CD14-positive monocyte (primary cell): ENCODE measurements at regions not wholly inside any gene's neighbourhood (a gene's known extent, or its start where the extent isn't known, plus 50 kb on each side); places are given as distances from the start of the nearest gene placed in this dataset.

ENCODE experiments used
- DNase-seq, 3 donors: peaks; one replicate each; pipeline ENCODE4 v3.0.0-alpha.2; 2011 to 2022
- H2AFZ ChIP-seq: 2 replicates; pipeline ENCODE4 v1.6.0; 2012; ENCODE audit warnings: mild to moderate bottlenecking, low read depth, low read length, inconsistent platforms; ENCODE audit not compliant: insufficient read depth, poor library complexity, severe bottlenecking
- H3K27ac ChIP-seq, 2 donors: 1 replicate in 1 of 2; 2 replicates in 1 of 2; pipeline ENCODE4 v1.5.1; 2012 to 2013; ENCODE audit warnings: low read length in 2 of 2, control low read depth in 1 of 2, inconsistent platforms in 1 of 2, low read depth in 1 of 2, mild to moderate bottlenecking in 1 of 2
- H3K27me3 ChIP-seq, 2 donors: one replicate each; pipeline versions ENCODE4 v1.6.0 to v1.6.1; 2011 to 2013; ENCODE audit warnings: low read length in 2 of 2; ENCODE audit not compliant: control insufficient read depth in 2 of 2, insufficient read depth in 2 of 2
- H3K36me3 ChIP-seq, 2 donors: replicated peaks in 1 of 2; 1 replicate in 1 of 2; 2 replicates in 1 of 2; pipeline versions ENCODE4 v1.5.1 to v1.6.1; 2012 to 2013; ENCODE audit warnings: low read length in 2 of 2, control low read depth in 1 of 2, inconsistent platforms in 1 of 2, mild to moderate bottlenecking in 1 of 2; ENCODE audit not compliant: insufficient read depth in 2 of 2, control insufficient read depth in 1 of 2
- H3K4me1 ChIP-seq, 2 donors: 1 replicate in 1 of 2; 2 replicates in 1 of 2; pipeline versions ENCODE4 v1.5.1 to v1.6.1; 2012 to 2013; ENCODE audit warnings: low read length in 2 of 2, control low read depth in 1 of 2, inconsistent platforms in 1 of 2, mild to moderate bottlenecking in 1 of 2, moderate library complexity in 1 of 2; ENCODE audit not compliant: insufficient read depth in 2 of 2, control insufficient read depth in 1 of 2
- H3K4me2 ChIP-seq: replicated peaks from 2 replicates; pipeline ENCODE3; 2012; ENCODE audit warnings: low read length, moderate library complexity, mild to moderate bottlenecking; ENCODE audit not compliant: poor library complexity, severe bottlenecking; ENCODE audit errors: extremely low read depth
- H3K4me3 ChIP-seq, 3 experiments: fragments of 200-600 bp in 1 of 3; sonication (generic) in 1 of 3; replicated peaks in 1 of 3; 1 replicate in 2 of 3; 2 replicates in 1 of 3; pipeline ENCODE4 v1.5.1; 2011 to 2013; ENCODE audit warnings: low read length in 3 of 3, mild to moderate bottlenecking in 3 of 3, control low read depth in 2 of 3, low read depth in 2 of 3, inconsistent platforms in 1 of 3, moderate library complexity in 1 of 3
- H3K79me2 ChIP-seq: 2 replicates; pipeline ENCODE4 v1.6.0; 2012; ENCODE audit warnings: mild to moderate bottlenecking, control low read depth, inconsistent platforms, low read length, moderate library complexity; ENCODE audit not compliant: insufficient read depth
- H3K9ac ChIP-seq: 2 replicates; pipeline ENCODE4 v1.6.0; 2017; ENCODE audit warnings: low read length, mild to moderate bottlenecking; ENCODE audit not compliant: insufficient read depth, poor library complexity, severe bottlenecking
- H3K9me3 ChIP-seq, 2 donors: replicated peaks in 1 of 2; 1 replicate in 1 of 2; 2 replicates in 1 of 2; pipeline versions ENCODE4 v1.5.1 to v1.6.1; 2012 to 2013; ENCODE audit warnings: low read length in 2 of 2, control low read depth in 1 of 2; ENCODE audit not compliant: control insufficient read depth in 1 of 2, insufficient read depth in 1 of 2
- H4K20me1 ChIP-seq: 2 replicates; pipeline ENCODE4 v1.6.0; 2012; ENCODE audit warnings: mild to moderate bottlenecking, low read length, control low read depth, moderate library complexity; ENCODE audit not compliant: insufficient read depth
- H3K27ac Mint-ChIP-seq, 7 donors: one replicate each; pipeline ENCODE4 v1.8.0; 2020; ENCODE audit warnings: mild to moderate bottlenecking in 7 of 7, mixed read lengths in 7 of 7, moderate library complexity in 6 of 7, inconsistent platforms in 2 of 7
- H3K27me3 Mint-ChIP-seq, 3 donors: one replicate each; pipeline ENCODE4 v1.8.0; 2021 to 2022; ENCODE audit warnings: low read depth in 3 of 3, mild to moderate bottlenecking in 3 of 3, mixed read lengths in 3 of 3, moderate library complexity in 3 of 3, inconsistent platforms in 1 of 3
- H3K36me3 Mint-ChIP-seq, 2 donors: one replicate each; pipeline ENCODE4 v1.8.0; 2020; ENCODE audit warnings: mixed read lengths in 2 of 2, inconsistent platforms in 1 of 2, mild to moderate bottlenecking in 1 of 2
- H3K4me1 Mint-ChIP-seq: one replicate; pipeline ENCODE4 v1.8.0; 2020; ENCODE audit warnings: mild to moderate bottlenecking, mixed read lengths
- H3K4me3 Mint-ChIP-seq, 2 donors: one replicate each; pipeline ENCODE4 v1.8.0; 2020; ENCODE audit warnings: mild to moderate bottlenecking in 2 of 2, mixed read lengths in 2 of 2, moderate library complexity in 1 of 2
- H3K9me3 Mint-ChIP-seq, 7 donors: one replicate each; pipeline ENCODE4 v1.8.0; 2020 to 2022; ENCODE audit warnings: mixed read lengths in 7 of 7, mild to moderate bottlenecking in 6 of 7, moderate library complexity in 6 of 7, inconsistent platforms in 2 of 7
- CTCF ChIP-seq: fragments of 200-600 bp; IDR thresholded peaks from one replicate; pipeline ENCODE4 v1.8.0; 2022; ENCODE audit warnings: antibody characterized with exemption, mild to moderate bottlenecking
- WGBS: methylation state at CpG from one replicate; pipeline ENCODE4 v1.1.5; 2013; ENCODE audit warnings: missing lambda C conversion rate; ENCODE audit not compliant: insufficient coverage; 5-methylcytosine and 5-hydroxymethylcytosine counted together
- intact Hi-C, 2 donors: fragments of 100-400 bp; cut with micrococcal nuclease; formaldehyde crosslinking; loops; one replicate each; pipeline versions ENCODE4 v1.15.0 to v1.15.1; 2023

- Mint-ChIP-seq H3K4me3 (no peak overlapping the region), H3K9me3 (peaks cover 0 to 5% (median 2%) of the 10 kb centered on the region in 7 donors), H3K27me3 (peaks cover 0 to 2% (median 0%) of the 10 kb centered on the region in 3 donors), H3K4me1 (no peaks in the 10 kb centered on the region), H3K27ac (no peak overlapping the region), H3K36me3 (no peaks in the 10 kb centered on the region)
- H3K27me3 ChIP-seq, result no peaks in the 10 kb centered on the region
- H3K4me3 ChIP-seq, result no peak overlapping the region
- H3K9me3 ChIP-seq, result no peaks in the 10 kb centered on the region
- H3K9ac ChIP-seq, result no peak overlapping the region
- no peaks in the 10 kb centered on the region for H4K20me1 ChIP-seq
- H3K4me2 ChIP-seq, result no peak overlapping the region
- H2AFZ ChIP-seq, result no peak overlapping the region
- H3K36me3 ChIP-seq, result no peaks in the 10 kb centered on the region
- H3K27ac ChIP-seq, result no peak overlapping the region
- no peaks in the 10 kb centered on the region for H3K79me2 ChIP-seq
- no peaks in the 10 kb centered on the region for H3K4me1 ChIP-seq
- WGBS, result no CpG with 5 or more reads among the region's 1 CpG
- DNase-seq, result no peak
- intact Hi-C loops, result no loop called here
- TF ChIP-seq CTCF, result no peak
These were observed 432.5 kb upstream of the C9orf72 start for GRCh38 chr9:28005779-28006178.

- no peak for DNase-seq
- TF ChIP-seq CTCF, result no peak
- no peaks in the 10 kb centered on the region for H3K9me3 ChIP-seq
- H3K4me1 ChIP-seq, result no peaks in the 10 kb centered on the region
- no peaks in the 10 kb centered on the region for H3K4me1 Mint-ChIP-seq
- no peak overlapping the region for H3K9ac ChIP-seq
- H2AFZ ChIP-seq, result no peak overlapping the region
- no peak overlapping the region for H3K4me3 Mint-ChIP-seq
- no peak overlapping the region for H3K4me2 ChIP-seq
- no peaks in the 10 kb centered on the region for H3K36me3 ChIP-seq
- no peaks in the 10 kb centered on the region for H3K27me3 ChIP-seq
- peaks cover 0 to 2% (median 0%) of the 10 kb centered on the region in 3 donors for H3K27me3 Mint-ChIP-seq
- H4K20me1 ChIP-seq, result no peaks in the 10 kb centered on the region
- no peaks in the 10 kb centered on the region for H3K79me2 ChIP-seq
- intact Hi-C loops, result no loop called here
- WGBS, result no CpG with 5 or more reads among the region's 7 CpGs
- no peak overlapping the region for H3K27ac Mint-ChIP-seq
- H3K36me3 Mint-ChIP-seq, result no peaks in the 10 kb centered on the region
- H3K27ac ChIP-seq, result no peak overlapping the region
- H3K4me3 ChIP-seq, result no peak overlapping the region
- H3K9me3 Mint-ChIP-seq, result peaks cover 0 to 4% (median 2%) of the 10 kb centered on the region in 7 donors
These were observed 434.0 kb upstream of the C9orf72 start for GRCh38 chr9:28007097-28007817.
